Subcutaneous abdominal adipose tissue (tissue), 5 donors: ENCODE measurements at regions not wholly inside any gene's neighbourhood (a gene's known extent, or its start where the extent isn't known, plus 50 kb on each side); places are given as distances from the start of the nearest gene placed in this dataset.

Experiments used
- H3K27ac ChIP-seq: one replicate; pipeline ENCODE4 v1.7.0; 2013; ENCODE audit warnings: low read depth, mild to moderate bottlenecking, inconsistent platforms, low read length, moderate library complexity
- H3K27me3 ChIP-seq, 5 donors: one replicate each; pipeline ENCODE4 v1.7.0; 2013; ENCODE audit warnings: low read length in 5 of 5, inconsistent platforms in 1 of 5; ENCODE audit not compliant: control insufficient read depth in 5 of 5, insufficient read depth in 4 of 5
- H3K36me3 ChIP-seq, 5 donors: one replicate each; pipeline ENCODE4 v1.7.0; 2013; ENCODE audit warnings: low read length in 5 of 5; ENCODE audit not compliant: control insufficient read depth in 5 of 5, insufficient read depth in 5 of 5
- H3K4me1 ChIP-seq, 5 donors: one replicate each; pipeline ENCODE4 v1.7.0; 2013; ENCODE audit warnings: low read length in 5 of 5, mild to moderate bottlenecking in 3 of 5, moderate library complexity in 1 of 5; ENCODE audit not compliant: control insufficient read depth in 5 of 5, insufficient read depth in 5 of 5
- H3K4me3 ChIP-seq, 5 donors: one replicate each; pipeline ENCODE4 v1.7.0; 2013; ENCODE audit warnings: low read length in 5 of 5, low read depth in 1 of 5
- H3K9ac ChIP-seq, 5 donors: one replicate each; pipeline ENCODE4 v1.7.0; 2013; ENCODE audit warnings: low read length in 5 of 5, mild to moderate bottlenecking in 4 of 5, moderate library complexity in 3 of 5
- H3K9me3 ChIP-seq, 5 donors: one replicate each; pipeline ENCODE4 v1.7.0; 2013; ENCODE audit warnings: low read length in 5 of 5; ENCODE audit not compliant: control insufficient read depth in 5 of 5
- donor health status: healthy.
- donor health status: healthy.
- donor health status: healthy.
- donor health status: healthy.
- donor health status: healthy.

GRCh38 chrX:38856670-38857265 lies 55.5 kb downstream of the MID1IP1 start:
- H3K4me1 ChIP-seq: peaks cover 0 to 4% (median 0%) of the 10 kb centered on the region in 5 donors
- no peaks in the 10 kb centered on the region for H3K36me3 ChIP-seq

GRCh38 chrX:38857736-38858523 lies 56.7 kb downstream of the MID1IP1 start:
- peaks cover 0 to 3% (median 2%) of the 10 kb centered on the region in 5 donors for H3K27me3 ChIP-seq
- H3K9me3 ChIP-seq: no peaks in the 10 kb centered on the region
- H3K9ac ChIP-seq: no peak overlapping the region
- peaks cover 0 to 4% (median 0%) of the 10 kb centered on the region in 5 donors for H3K4me1 ChIP-seq
- H3K36me3 ChIP-seq: no peaks in the 10 kb centered on the region
- no peak overlapping the region for H3K4me3 ChIP-seq
- H3K27ac ChIP-seq: no peak overlapping the region

More at GRCh38 chrX:38856670-38857265, 55.5 kb downstream of the MID1IP1 start:
- Histone ChIP-seq H3K4me3 (no peak overlapping the region), H3K9me3 (peaks cover 0 to 2% (median 0%) of the 10 kb centered on the region in 5 donors), H3K27ac (no peak overlapping the region), H3K9ac (no peak overlapping the region), H3K27me3 (peaks cover 0 to 3% (median 2%) of the 10 kb centered on the region in 5 donors)

- no peaks in the 10 kb centered on the region for H3K36me3 ChIP-seq
- peaks cover 0 to 3% (median 2%) of the 10 kb centered on the region in 5 donors for H3K27me3 ChIP-seq
- no peaks in the 10 kb centered on the region for H3K9me3 ChIP-seq
- no peak overlapping the region for H3K27ac ChIP-seq
- peaks cover 0 to 9% (median 4%) of the 10 kb centered on the region in 5 donors for H3K4me1 ChIP-seq
- no peak overlapping the region for H3K9ac ChIP-seq
- no peak overlapping the region for H3K4me3 ChIP-seq
These were observed 58.3 kb downstream of the MID1IP1 start for GRCh38 chrX:38859602-38860001.

GRCh38 chrX:38860106-38861013 lies 59.1 kb downstream of the MID1IP1 start:
- H3K9me3 ChIP-seq: no peaks in the 10 kb centered on the region
- no peak overlapping the region for H3K4me3 ChIP-seq
- no peak overlapping the region for H3K27ac ChIP-seq
- H3K27me3 ChIP-seq: peaks cover 0 to 5% (median 2%) of the 10 kb centered on the region in 5 donors
- H3K4me1 ChIP-seq: peaks cover 0 to 11% (median 4%) of the 10 kb centered on the region in 5 donors
- H3K9ac ChIP-seq: no peak overlapping the region
- H3K36me3 ChIP-seq: no peaks in the 10 kb centered on the region

GRCh38 chrX:38861489-38861888 lies 60.2 kb downstream of the MID1IP1 start:
- Histone ChIP-seq H3K27me3 (peaks cover 0 to 4% (median 0%) of the 10 kb centered on the region in 5 donors), H3K4me3 (no peak overlapping the region), H3K27ac (no peak overlapping the region), H3K9me3 (no peaks in the 10 kb centered on the region), H3K4me1 (peaks cover 0 to 11% (median 6%) of the 10 kb centered on the region in 5 donors), H3K9ac (no peak overlapping the region), H3K36me3 (no peaks in the 10 kb centered on the region)

- Histone ChIP-seq H3K4me1 (peaks cover 0 to 11% (median 6%) of the 10 kb centered on the region in 5 donors), H3K4me3 (no peak overlapping the region), H3K27ac (no peak overlapping the region), H3K9me3 (no peaks in the 10 kb centered on the region), H3K9ac (no peak overlapping the region), H3K36me3 (no peaks in the 10 kb centered on the region), H3K27me3 (peaks cover 0 to 4% (median 0%) of the 10 kb centered on the region in 5 donors)
These were observed 60.8 kb downstream of the MID1IP1 start for GRCh38 chrX:38862100-38862499.

GRCh38 chrX:38864165-38864564 lies 62.9 kb downstream of the MID1IP1 start:
- peak overlapping the region; percentile 19 for H3K27ac ChIP-seq
- no peak overlapping the region for H3K9ac ChIP-seq
- H3K4me1 ChIP-seq: peaks cover 0 to 14% (median 6%) of the 10 kb centered on the region in 5 donors
- no peaks in the 10 kb centered on the region for H3K36me3 ChIP-seq
- H3K4me3 ChIP-seq: no peak overlapping the region
- peaks cover 0 to 4% (median 0%) of the 10 kb centered on the region in 5 donors for H3K27me3 ChIP-seq
- H3K9me3 ChIP-seq: no peaks in the 10 kb centered on the region

- no peaks in the 10 kb centered on the region for H3K36me3 ChIP-seq
- no peak overlapping the region for H3K9ac ChIP-seq
- peaks cover 0 to 33% (median 9%) of the 10 kb centered on the region in 5 donors for H3K4me1 ChIP-seq
- no peaks in the 10 kb centered on the region for H3K9me3 ChIP-seq
- H3K27ac ChIP-seq: peak overlapping the region; percentile 4
- H3K27me3 ChIP-seq: peaks cover 0 to 6% (median 4%) of the 10 kb centered on the region in 5 donors
- no peak overlapping the region for H3K4me3 ChIP-seq
These were observed 67.1 kb downstream of the MID1IP1 start for GRCh38 chrX:38868321-38868720.

GRCh38 chrX:38868941-38869401 lies 67.7 kb downstream of the MID1IP1 start:
- no peak overlapping the region for H3K27ac ChIP-seq
- H3K9ac ChIP-seq: no peak overlapping the region

More at GRCh38 chrX:38868941-38869401, 67.7 kb downstream of the MID1IP1 start:
- no peak overlapping the region for H3K4me3 ChIP-seq
- H3K4me1 ChIP-seq: peaks cover 0 to 32% (median 9%) of the 10 kb centered on the region in 5 donors
- H3K9me3 ChIP-seq: no peaks in the 10 kb centered on the region
- H3K27me3 ChIP-seq: peaks cover 0 to 6% (median 4%) of the 10 kb centered on the region in 5 donors
- H3K36me3 ChIP-seq: no peaks in the 10 kb centered on the region
